Astrocyte (in vitro differentiated cells and primary cell): ENCODE measurements at regions not wholly inside any gene's neighbourhood (a gene's known extent, or its start where the extent isn't known, plus 50 kb on each side); places are given as distances from the start of the nearest gene placed in this dataset.

Experiments used
- CTCF ChIP-seq: IDR thresholded peaks from 2 replicates; pipeline ENCODE4 v1.5.1; 2011; ENCODE audit warnings: low read depth, mild to moderate bottlenecking, inconsistent platforms, low read length, moderate library complexity; ENCODE audit not compliant: insufficient read depth
- EZH2 ChIP-seq: IDR thresholded peaks from 2 replicates; pipeline ENCODE4 v1.6.1; 2012; ENCODE audit warnings: mild to moderate bottlenecking, low read length, inconsistent platforms; ENCODE audit not compliant: insufficient read depth

GRCh38 chr3:103609472-103609871, 1174.7 kb downstream of the ZPLD1 start:
- no peak for TF ChIP-seq CTCF
- no peak for TF ChIP-seq EZH2
